H1 (cell line): ENCODE measurements at regions not wholly inside any gene's neighbourhood (a gene's known extent, or its start where the extent isn't known, plus 50 kb on each side); places are given as distances from the start of the nearest gene placed in this dataset.

ENCODE experiments used
- CBX8 ChIP-seq: fragments of 300-800, 300-1000 bp; sonication (generic); IDR thresholded peaks from 2 replicates; pipeline ENCODE4 v1.7.1; 2016; ENCODE audit warnings: low read depth, low read length, borderline replicate concordance
- CREB1 ChIP-seq: IDR thresholded peaks from 2 replicates; pipeline ENCODE4 v1.6.1; 2012; ENCODE audit warnings: inconsistent platforms
- EZH2 ChIP-seq: fragments of 200-600 bp; sonication (generic); IDR thresholded peaks from 2 replicates; pipeline ENCODE4 v1.7.1; 2012; ENCODE audit warnings: low read depth, mild to moderate bottlenecking, moderate library complexity, low read length, inconsistent platforms; ENCODE audit not compliant: severe bottlenecking
- KDM5A ChIP-seq: fragments of 200-600 bp; IDR thresholded peaks from 2 replicates; pipeline ENCODE4 v1.7.1; 2012; ENCODE audit warnings: mild to moderate bottlenecking, low read length, inconsistent platforms, mixed read lengths
- MAX ChIP-seq: IDR thresholded peaks from 2 replicates; pipeline ENCODE4 v1.6.1; 2012; ENCODE audit warnings: inconsistent platforms
- PHF8 ChIP-seq: fragments of 200-600 bp; sonication (generic); conservative IDR thresholded peaks from 2 replicates; pipeline ENCODE4 v1.7.1; 2012; ENCODE audit warnings: low read depth, mild to moderate bottlenecking, inconsistent platforms, low read length, moderate library complexity
- POLR2AphosphoS5 ChIP-seq: IDR thresholded peaks from 2 replicates; pipeline ENCODE4 v1.6.1; 2011; ENCODE audit warnings: low read depth, low read length
- TAF1 ChIP-seq: IDR thresholded peaks from 2 replicates; pipeline ENCODE4 v1.6.1; 2011; ENCODE audit warnings: mild to moderate bottlenecking, low read depth, low read length

GRCh38 chr3:145752576-145752975 is 408.4 kb downstream of the PLOD2 start (continued):
- TF ChIP-seq EZH2 = no peak
- no peak for TF ChIP-seq CBX8
- TF ChIP-seq POLR2AphosphoS5 = no peak
- no peak for TF ChIP-seq KDM5A
- no peak for TF ChIP-seq MAX
- no peak for TF ChIP-seq CREB1
- no peak for TF ChIP-seq PHF8
- no peak for TF ChIP-seq TAF1
